Testis (tissue), 2 donors: ENCODE measurements at regions not wholly inside any gene's neighbourhood (a gene's known extent, or its start where the extent isn't known, plus 50 kb on each side); places are given as distances from the start of the nearest gene placed in this dataset.

ENCODE experiments used
- POLR2A ChIP-seq: fragments of 450-650 bp; IDR thresholded peaks from one replicate; pipeline ENCODE4 v1.6.1; 2017; ENCODE audit warnings: antibody characterized with exemption, mild to moderate bottlenecking, moderate library complexity
- TF ChIP-seq, protein P1 (sequence below), 3 experiments: fragments of 450-650 bp in 2 of 3; fragments of 200-600 bp in 1 of 3; sonication (generic) in 1 of 3; IDR thresholded peaks; one replicate each; pipeline ENCODE4 v1.5.1; 2016 to 2019; ENCODE audit warnings: antibody characterized with exemption in 3 of 3, mild to moderate bottlenecking in 2 of 3, moderate library complexity in 1 of 3

DNA sequence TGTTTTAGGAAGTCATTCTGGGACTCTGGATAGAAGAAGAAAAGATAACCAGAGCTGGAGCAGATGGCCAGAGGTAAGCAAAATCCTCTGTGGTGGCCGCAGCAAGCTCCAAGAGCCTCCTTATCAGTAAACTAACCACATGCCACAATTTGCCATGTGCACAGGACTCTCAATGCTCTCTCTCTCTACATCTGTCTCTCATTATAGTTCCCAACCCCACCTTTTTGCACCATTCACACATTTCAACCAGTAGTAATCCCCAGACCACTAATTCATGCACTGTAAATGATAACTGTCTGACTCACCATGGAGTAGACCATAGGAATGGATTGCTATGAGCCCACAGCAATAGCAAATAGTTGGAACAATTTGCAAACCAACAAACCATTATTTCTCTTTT, 526.1 kb downstream of the TLR4 start:
- TF ChIP-seq, protein P1, sequence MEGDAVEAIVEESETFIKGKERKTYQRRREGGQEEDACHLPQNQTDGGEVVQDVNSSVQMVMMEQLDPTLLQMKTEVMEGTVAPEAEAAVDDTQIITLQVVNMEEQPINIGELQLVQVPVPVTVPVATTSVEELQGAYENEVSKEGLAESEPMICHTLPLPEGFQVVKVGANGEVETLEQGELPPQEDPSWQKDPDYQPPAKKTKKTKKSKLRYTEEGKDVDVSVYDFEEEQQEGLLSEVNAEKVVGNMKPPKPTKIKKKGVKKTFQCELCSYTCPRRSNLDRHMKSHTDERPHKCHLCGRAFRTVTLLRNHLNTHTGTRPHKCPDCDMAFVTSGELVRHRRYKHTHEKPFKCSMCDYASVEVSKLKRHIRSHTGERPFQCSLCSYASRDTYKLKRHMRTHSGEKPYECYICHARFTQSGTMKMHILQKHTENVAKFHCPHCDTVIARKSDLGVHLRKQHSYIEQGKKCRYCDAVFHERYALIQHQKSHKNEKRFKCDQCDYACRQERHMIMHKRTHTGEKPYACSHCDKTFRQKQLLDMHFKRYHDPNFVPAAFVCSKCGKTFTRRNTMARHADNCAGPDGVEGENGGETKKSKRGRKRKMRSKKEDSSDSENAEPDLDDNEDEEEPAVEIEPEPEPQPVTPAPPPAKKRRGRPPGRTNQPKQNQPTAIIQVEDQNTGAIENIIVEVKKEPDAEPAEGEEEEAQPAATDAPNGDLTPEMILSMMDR (IDR thresholded peaks at IDR 0.05), result no peak
- TF ChIP-seq POLR2A, result no peak
